H9 (cell line): ENCODE measurements at regions not wholly inside any gene's neighbourhood (a gene's known extent, or its start where the extent isn't known, plus 50 kb on each side); places are given as distances from the start of the nearest gene placed in this dataset.

Experiments
- DNase-seq: peaks from one replicate; pipeline ENCODE4 v3.0.0-alpha.2; 2017
- H2AFZ ChIP-seq: one replicate; pipeline ENCODE4 v1.6.1; 2013; ENCODE audit warnings: mild to moderate bottlenecking, low read length, control low read depth, moderate library complexity
- H2AK5ac ChIP-seq: 2 replicates; pipeline ENCODE4 v1.6.1; 2013; ENCODE audit warnings: low read length, control low read depth, mixed read lengths; ENCODE audit not compliant: insufficient read length
- H2BK120ac ChIP-seq: one replicate; pipeline ENCODE4 v1.6.1; 2013; ENCODE audit warnings: low read depth, mild to moderate bottlenecking, low read length, control low read depth, inconsistent platforms; ENCODE audit not compliant: poor library complexity, severe bottlenecking
- H2BK12ac ChIP-seq: 2 replicates; pipeline ENCODE4 v1.6.1; 2013; ENCODE audit warnings: low read length, control low read depth, mixed read lengths, low read depth; ENCODE audit not compliant: insufficient read length
- H2BK15ac ChIP-seq: 2 replicates; pipeline ENCODE4 v1.6.1; 2013; ENCODE audit warnings: low read depth, low read length, control low read depth
- H2BK20ac ChIP-seq: one replicate; pipeline ENCODE4 v1.6.1; 2013; ENCODE audit warnings: low read depth, mild to moderate bottlenecking, low read length, control low read depth, inconsistent platforms; ENCODE audit not compliant: poor library complexity, severe bottlenecking
- H2BK5ac ChIP-seq: 2 replicates; pipeline ENCODE4 v1.6.1; 2013; ENCODE audit warnings: low read length, control low read depth, mixed read lengths; ENCODE audit not compliant: insufficient read length
- H3K14ac ChIP-seq: 2 replicates; pipeline ENCODE4 v1.6.1; 2013; ENCODE audit warnings: low read length, control low read depth; ENCODE audit not compliant: insufficient read depth
- H3K18ac ChIP-seq: 2 replicates; pipeline ENCODE4 v1.6.1; 2013; ENCODE audit warnings: low read depth, mild to moderate bottlenecking, mixed read lengths, low read length, control low read depth; ENCODE audit not compliant: insufficient read length
- H3K23ac ChIP-seq: 2 replicates; pipeline ENCODE4 v1.6.1; 2013; ENCODE audit warnings: low read length, control low read depth, mixed read lengths, low read depth; ENCODE audit not compliant: insufficient read length
- H3K23me2 ChIP-seq: 2 replicates; pipeline ENCODE4 v1.6.1; 2013; ENCODE audit warnings: low read depth, mild to moderate bottlenecking, mixed read lengths, low read length, control low read depth; ENCODE audit not compliant: insufficient read length, poor library complexity, severe bottlenecking
- H3K27ac ChIP-seq: 2 replicates; pipeline ENCODE4 v1.5.1; 2013; ENCODE audit warnings: low read length, control low read depth, mixed read lengths, low read depth; ENCODE audit not compliant: insufficient read length
- H3K27me3 ChIP-seq: 2 replicates; pipeline ENCODE4 v1.6.1; 2013; ENCODE audit warnings: low read length, control low read depth, inconsistent platforms; ENCODE audit not compliant: insufficient read depth
- H3K4ac ChIP-seq: 2 replicates; pipeline ENCODE4 v1.6.1; 2013; ENCODE audit warnings: low read depth, mild to moderate bottlenecking, control low read depth, inconsistent platforms, low read length, moderate library complexity
- H3K4me1 ChIP-seq: 2 replicates; pipeline ENCODE4 v1.6.1; 2013; ENCODE audit warnings: low read length, control low read depth, inconsistent platforms; ENCODE audit not compliant: insufficient read depth
- H3K4me2 ChIP-seq: 2 replicates; pipeline ENCODE4 v1.6.1; 2013; ENCODE audit warnings: low read length, control low read depth, mixed read lengths; ENCODE audit not compliant: insufficient read length, insufficient read depth
- H3K56ac ChIP-seq: 2 replicates; pipeline ENCODE4 v1.6.1; 2013; ENCODE audit warnings: low read depth, mild to moderate bottlenecking, mixed read lengths, low read length, control low read depth; ENCODE audit not compliant: insufficient read length
- H3K79me1 ChIP-seq: 2 replicates; pipeline ENCODE4 v1.6.1; 2013; ENCODE audit warnings: low read depth, mild to moderate bottlenecking, moderate library complexity, low read length, control low read depth, inconsistent platforms; ENCODE audit not compliant: insufficient read depth, poor library complexity, severe bottlenecking
- H3K79me2 ChIP-seq: 2 replicates; pipeline ENCODE4 v1.6.1; 2013; ENCODE audit warnings: low read length, control low read depth, inconsistent platforms; ENCODE audit not compliant: insufficient read depth
- H3K9ac ChIP-seq: 2 replicates; pipeline ENCODE4 v1.6.1; 2013; ENCODE audit warnings: low read length, control low read depth, mixed read lengths; ENCODE audit not compliant: insufficient read length; ENCODE audit errors: extremely low read depth
- H3K9me3 ChIP-seq: one replicate; pipeline ENCODE4 v1.6.1; 2013; ENCODE audit warnings: low read depth, low read length, inconsistent platforms; ENCODE audit not compliant: control insufficient read depth
- H3T11ph ChIP-seq: one replicate; pipeline ENCODE4 v1.6.1; 2013; ENCODE audit warnings: mild to moderate bottlenecking, low read length, control low read depth, inconsistent platforms
- H4K20me1 ChIP-seq: one replicate; pipeline ENCODE4 v1.6.1; 2013; ENCODE audit not compliant: control insufficient read depth, insufficient read length, insufficient read depth
- H4K5ac ChIP-seq: 2 replicates; pipeline ENCODE4 v1.6.1; 2013; ENCODE audit warnings: low read depth, mild to moderate bottlenecking, mixed read lengths, low read length, control low read depth; ENCODE audit not compliant: insufficient read length
- H4K8ac ChIP-seq: replicated peaks from 2 replicates; pipeline ENCODE4 v1.6.1; 2013; ENCODE audit warnings: low read length, control low read depth, mixed read lengths, low read depth; ENCODE audit not compliant: insufficient read length
- H4K91ac ChIP-seq: 2 replicates; pipeline ENCODE4 v1.6.1; 2013; ENCODE audit warnings: low read depth, mild to moderate bottlenecking, moderate library complexity, mixed read lengths, low read length, control low read depth; ENCODE audit not compliant: insufficient read length
- H3K27ac Mint-ChIP-seq, 3 experiments: 2 replicates in 2 of 3; 3 replicates in 1 of 3; pipeline ENCODE4 v1.8.0; 2020 to 2021; ENCODE audit warnings: mixed read lengths in 3 of 3, mild to moderate bottlenecking in 1 of 3, moderate library complexity in 1 of 3
- H3K27me3 Mint-ChIP-seq: 2 replicates; pipeline ENCODE4 v1.8.0; 2021; ENCODE audit warnings: low read depth, mild to moderate bottlenecking, moderate library complexity, mixed read lengths
- H3K36me3 Mint-ChIP-seq, 3 experiments: 2 replicates in 2 of 3; 3 replicates in 1 of 3; pipeline ENCODE4 v1.8.0; 2020 to 2021; ENCODE audit warnings: low read depth in 3 of 3, mixed read lengths in 3 of 3; ENCODE audit not compliant: insufficient read depth in 1 of 3
- H3K4me1 Mint-ChIP-seq, 2 experiments: 2 replicates each; pipeline ENCODE4 v1.8.0; 2020; ENCODE audit warnings: mixed read lengths in 2 of 2
- H3K4me3 Mint-ChIP-seq, 2 experiments: 2 replicates in 1 of 2; 3 replicates in 1 of 2; pipeline ENCODE4 v1.8.0; 2020 to 2021; ENCODE audit warnings: mild to moderate bottlenecking in 2 of 2, mixed read lengths in 2 of 2, moderate library complexity in 1 of 2
- H3K9me3 Mint-ChIP-seq, 2 experiments: 2 replicates in 1 of 2; 3 replicates in 1 of 2; pipeline ENCODE4 v1.8.0; 2020; ENCODE audit warnings: mild to moderate bottlenecking in 2 of 2, mixed read lengths in 2 of 2, moderate library complexity in 1 of 2
- CTCF ChIP-seq: fragments of 200-600 bp; sonication (generic); conservative IDR thresholded peaks from 3 replicates; pipeline ENCODE4 v1.8.0; 2021; ENCODE audit warnings: antibody characterized with exemption, mild to moderate bottlenecking
- WGBS: extraction: QIAGEN DNeasy Blood & Tissue Kit; methylation state at CpG from one replicate; pipeline ENCODE4 v1.1.7; 2013; ENCODE audit warnings: missing lambda C conversion rate, low lambda C conversion rate, mixed read lengths; ENCODE audit not compliant: insufficient read length; ENCODE audit errors: extremely low coverage; 5-methylcytosine and 5-hydroxymethylcytosine counted together

DNA sequence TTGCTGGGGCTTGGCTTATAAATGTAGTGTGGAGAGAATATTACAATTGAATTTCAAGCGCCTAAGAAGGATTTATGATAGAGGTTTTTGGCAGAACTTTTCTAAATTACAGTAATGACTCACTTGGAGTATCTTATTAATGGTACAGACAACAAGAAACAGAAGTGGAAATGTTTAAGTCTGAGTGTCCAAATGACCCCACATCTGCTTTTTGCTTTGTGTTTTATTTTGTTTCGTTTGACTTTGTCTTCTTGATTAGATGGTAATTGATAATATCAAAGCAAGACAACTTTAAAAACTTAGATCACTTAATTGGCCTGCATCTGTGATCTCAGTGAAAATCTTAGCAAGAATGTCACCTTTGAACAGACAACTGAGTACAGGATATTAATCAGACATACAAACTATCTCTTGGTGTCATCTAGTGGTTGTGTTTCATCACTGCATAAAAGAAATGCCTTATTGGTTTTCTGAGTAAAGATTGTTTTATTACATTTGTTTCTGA is 577.4 kb downstream of the ISL1 start:
- Mint-ChIP-seq H3K9me3 (peaks cover 0 to 5% of the 10 kb centered on the region in 2 experiments; a peak in 4 of 5 replicates), H3K27ac (no peak overlapping the region)
- H4K91ac ChIP-seq = no peak overlapping the region

More for the DNA sequence above, 577.4 kb downstream of the ISL1 start:
- Histone ChIP-seq H2AFZ (no peak overlapping the region), H2BK12ac (no peak overlapping the region), H3K79me2 (no peaks in the 10 kb centered on the region), H2BK120ac (no peak overlapping the region), H3K14ac (no peak overlapping the region), H3K18ac (no peak overlapping the region), H4K5ac (no peak overlapping the region), H3K9ac (no peak overlapping the region), H3K23me2 (no peaks in the 10 kb centered on the region), H3K56ac (no peak overlapping the region), H3K27me3 (no peaks in the 10 kb centered on the region), H3K79me1 (no peaks in the 10 kb centered on the region), H2BK5ac (no peak overlapping the region), H2AK5ac (no peak overlapping the region), H3K27ac (no peak overlapping the region), H3K4ac (no peak overlapping the region), H3T11ph (no peak overlapping the region), H4K8ac (no peak overlapping the region), H3K23ac (no peak overlapping the region), H2BK15ac (no peak overlapping the region), H3K4me1 (no peaks in the 10 kb centered on the region), H3K4me2 (no peak overlapping the region), H3K9me3 (no peaks in the 10 kb centered on the region), H4K20me1 (no peaks in the 10 kb centered on the region), H2BK20ac (no peak overlapping the region)
- peaks cover 0 to 4% (median 0%) of the 10 kb centered on the region in 3 experiments; a peak in 1 of 7 replicates for H3K36me3 Mint-ChIP-seq
- 0 out of 4 replicates have a peak, but pooled peaks cover 0 to 2% of the 10 kb centered on the region in 2 experiments for H3K4me1 Mint-ChIP-seq
- WGBS = no CpG with 5 or more reads among the region's 2 CpGs
- DNase-seq = no peak
- no peaks in the 10 kb centered on the region for H3K27me3 Mint-ChIP-seq
- TF ChIP-seq CTCF = peak; percentile 60
- H3K4me3 Mint-ChIP-seq = no peak overlapping the region
